ENCODE measurements at regions not wholly inside any gene's neighbourhood (a gene's known extent, or its start where the extent isn't known, plus 50 kb on each side); places are given as distances from the start of the nearest gene placed in this dataset.

GRCh38 chr2:105580216-105580615 lies 164.5 kb upstream of the NCK2 start:
- Histone ChIP-seq H3K9ac (no peak overlapping the region), H3K4me2 (no peak overlapping the region)

GRCh38 chr2:105578166-105578565 lies 166.5 kb upstream of the NCK2 start:
- TF ChIP-seq CTCF (conservative IDR thresholded peaks at IDR 0.05; ENCODE audit: low read depth, low read length), result no peak
- no peak overlapping the region for H3K4me3 ChIP-seq (IDR thresholded peaks at IDR 0.05; ENCODE audit: insufficient read depth, low read depth, low read length)
- peaks cover 20% of the 10 kb centered on the region for H3K4me1 ChIP-seq (ENCODE audit: low read depth, poor library complexity, severe bottlenecking)
- no peaks in the 10 kb centered on the region for H3K27me3 ChIP-seq (ENCODE audit: insufficient read depth, low read depth)
- no peak overlapping the region for H3K4me2 ChIP-seq
- no peak overlapping the region for H3K27ac ChIP-seq
- H4K20me1 ChIP-seq (ENCODE audit: insufficient read depth), result no peaks in the 10 kb centered on the region
- H3K9ac ChIP-seq, result no peak overlapping the region
- H3K36me3 ChIP-seq (ENCODE audit: insufficient read depth), result no peaks in the 10 kb centered on the region
- no peak overlapping the region for H2AFZ ChIP-seq (ENCODE audit: low read depth)
- no peaks in the 10 kb centered on the region for H3K79me2 ChIP-seq (ENCODE audit: insufficient read depth, low read depth)

More at GRCh38 chr2:105580216-105580615, 164.5 kb upstream of the NCK2 start:
- no peaks in the 10 kb centered on the region for H3K27me3 ChIP-seq (ENCODE audit: insufficient read depth, low read depth)
- no peaks in the 10 kb centered on the region for H4K20me1 ChIP-seq (ENCODE audit: insufficient read depth)
- peaks cover 16% of the 10 kb centered on the region for H3K4me1 ChIP-seq (ENCODE audit: low read depth, poor library complexity, severe bottlenecking)
- no peak overlapping the region for H2AFZ ChIP-seq (ENCODE audit: low read depth)
- H3K79me2 ChIP-seq (ENCODE audit: insufficient read depth, low read depth), result no peaks in the 10 kb centered on the region
- H3K36me3 ChIP-seq (ENCODE audit: insufficient read depth), result no peaks in the 10 kb centered on the region
- no peak overlapping the region for H3K4me3 ChIP-seq (IDR thresholded peaks at IDR 0.05; ENCODE audit: insufficient read depth, low read depth, low read length)
- H3K27ac ChIP-seq, result no peak overlapping the region
- no peak for TF ChIP-seq CTCF (conservative IDR thresholded peaks at IDR 0.05; ENCODE audit: low read depth, low read length)

- no peak for TF ChIP-seq CTCF (conservative IDR thresholded peaks at IDR 0.05; ENCODE audit: low read depth, low read length)
- no peaks in the 10 kb centered on the region for H3K79me2 ChIP-seq (ENCODE audit: insufficient read depth, low read depth)
These were observed 166.9 kb upstream of the NCK2 start for GRCh38 chr2:105577762-105578161.

GRCh38 chr2:105576440-105577241 lies 168.1 kb upstream of the NCK2 start:
- Histone ChIP-seq H3K4me1 (ENCODE audit: low read depth, poor library complexity, severe bottlenecking) (peaks cover 20% of the 10 kb centered on the region), H3K4me3 (IDR thresholded peaks at IDR 0.05; ENCODE audit: insufficient read depth, low read depth, low read length) (no peak overlapping the region), H3K79me2 (ENCODE audit: insufficient read depth, low read depth) (no peaks in the 10 kb centered on the region), H3K36me3 (ENCODE audit: insufficient read depth) (no peaks in the 10 kb centered on the region), H3K27ac (peak overlapping the region; percentile 39; the same call in 1 of the 2 replicates), H3K27me3 (ENCODE audit: insufficient read depth, low read depth) (no peaks in the 10 kb centered on the region), H3K9ac (peak overlapping the region; percentile 45; the same call in 1 of the 2 replicates), H3K4me2 (peak overlapping the region; percentile 50; the same call in 1 of the 2 replicates), H4K20me1 (ENCODE audit: insufficient read depth) (no peaks in the 10 kb centered on the region), H2AFZ (ENCODE audit: low read depth) (peak overlapping the region; percentile 67; the same call in 1 of the 2 replicates)
- peak; percentile 72 for TF ChIP-seq CTCF (conservative IDR thresholded peaks at IDR 0.05; ENCODE audit: low read depth, low read length)

More at GRCh38 chr2:105577762-105578161, 166.9 kb upstream of the NCK2 start:
- H3K9ac ChIP-seq, result no peak overlapping the region
- H3K27ac ChIP-seq, result no peak overlapping the region
- no peak overlapping the region for H2AFZ ChIP-seq (ENCODE audit: low read depth)
- H3K4me1 ChIP-seq (ENCODE audit: low read depth, poor library complexity, severe bottlenecking), result peaks cover 20% of the 10 kb centered on the region
- H3K4me3 ChIP-seq (IDR thresholded peaks at IDR 0.05; ENCODE audit: insufficient read depth, low read depth, low read length), result no peak overlapping the region
- H3K4me2 ChIP-seq, result no peak overlapping the region
- no peaks in the 10 kb centered on the region for H4K20me1 ChIP-seq (ENCODE audit: insufficient read depth)
- no peaks in the 10 kb centered on the region for H3K36me3 ChIP-seq (ENCODE audit: insufficient read depth)
- H3K27me3 ChIP-seq (ENCODE audit: insufficient read depth, low read depth), result no peaks in the 10 kb centered on the region
